Testis (tissue), 2 donors: ENCODE measurements at regions not wholly inside any gene's neighbourhood (a gene's known extent, or its start where the extent isn't known, plus 50 kb on each side); places are given as distances from the start of the nearest gene placed in this dataset.

Experiments
- POLR2A ChIP-seq: fragments of 450-650 bp; IDR thresholded peaks from one replicate; pipeline ENCODE4 v1.6.1; 2017; ENCODE audit warnings: antibody characterized with exemption, mild to moderate bottlenecking, moderate library complexity
- TF ChIP-seq, protein P1 (sequence below), 3 experiments: fragments of 450-650 bp in 2 of 3; fragments of 200-600 bp in 1 of 3; sonication (generic) in 1 of 3; IDR thresholded peaks; one replicate each; pipeline ENCODE4 v1.5.1; 2016 to 2019; ENCODE audit warnings: antibody characterized with exemption in 3 of 3, mild to moderate bottlenecking in 2 of 3, moderate library complexity in 1 of 3

DNA sequence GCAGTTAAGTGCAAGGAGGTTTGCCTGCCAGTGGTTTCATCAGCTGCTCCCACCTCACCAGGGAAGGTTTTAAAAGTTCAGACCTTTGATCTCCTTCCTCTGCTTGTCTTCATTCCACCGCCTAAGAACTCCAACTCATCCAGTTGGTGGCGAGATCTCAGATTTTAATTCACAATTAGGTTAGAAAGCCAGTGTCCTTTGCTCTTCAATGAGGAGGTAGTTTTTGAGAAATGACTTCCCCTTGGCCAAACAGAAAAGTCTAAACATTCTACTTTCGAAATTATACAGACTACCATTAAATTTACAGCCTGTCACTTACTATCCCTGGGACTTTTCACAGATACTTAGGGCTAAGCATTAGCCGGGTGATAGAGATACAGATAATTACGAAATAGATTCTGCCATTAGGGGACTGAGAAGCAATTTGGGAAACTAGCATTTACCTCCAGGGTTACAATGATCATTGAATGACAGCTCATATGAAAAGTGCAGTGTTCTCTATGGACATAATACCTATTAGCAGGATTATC lies 513.4 kb upstream of the GHITM start:
- TF ChIP-seq, protein P1, sequence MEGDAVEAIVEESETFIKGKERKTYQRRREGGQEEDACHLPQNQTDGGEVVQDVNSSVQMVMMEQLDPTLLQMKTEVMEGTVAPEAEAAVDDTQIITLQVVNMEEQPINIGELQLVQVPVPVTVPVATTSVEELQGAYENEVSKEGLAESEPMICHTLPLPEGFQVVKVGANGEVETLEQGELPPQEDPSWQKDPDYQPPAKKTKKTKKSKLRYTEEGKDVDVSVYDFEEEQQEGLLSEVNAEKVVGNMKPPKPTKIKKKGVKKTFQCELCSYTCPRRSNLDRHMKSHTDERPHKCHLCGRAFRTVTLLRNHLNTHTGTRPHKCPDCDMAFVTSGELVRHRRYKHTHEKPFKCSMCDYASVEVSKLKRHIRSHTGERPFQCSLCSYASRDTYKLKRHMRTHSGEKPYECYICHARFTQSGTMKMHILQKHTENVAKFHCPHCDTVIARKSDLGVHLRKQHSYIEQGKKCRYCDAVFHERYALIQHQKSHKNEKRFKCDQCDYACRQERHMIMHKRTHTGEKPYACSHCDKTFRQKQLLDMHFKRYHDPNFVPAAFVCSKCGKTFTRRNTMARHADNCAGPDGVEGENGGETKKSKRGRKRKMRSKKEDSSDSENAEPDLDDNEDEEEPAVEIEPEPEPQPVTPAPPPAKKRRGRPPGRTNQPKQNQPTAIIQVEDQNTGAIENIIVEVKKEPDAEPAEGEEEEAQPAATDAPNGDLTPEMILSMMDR (IDR thresholded peaks at IDR 0.05) = no peak
- no peak for TF ChIP-seq POLR2A
